ENCODE measurements at regions not wholly inside any gene's neighbourhood (a gene's known extent, or its start where the extent isn't known, plus 50 kb on each side); places are given as distances from the start of the nearest gene placed in this dataset.

DNA sequence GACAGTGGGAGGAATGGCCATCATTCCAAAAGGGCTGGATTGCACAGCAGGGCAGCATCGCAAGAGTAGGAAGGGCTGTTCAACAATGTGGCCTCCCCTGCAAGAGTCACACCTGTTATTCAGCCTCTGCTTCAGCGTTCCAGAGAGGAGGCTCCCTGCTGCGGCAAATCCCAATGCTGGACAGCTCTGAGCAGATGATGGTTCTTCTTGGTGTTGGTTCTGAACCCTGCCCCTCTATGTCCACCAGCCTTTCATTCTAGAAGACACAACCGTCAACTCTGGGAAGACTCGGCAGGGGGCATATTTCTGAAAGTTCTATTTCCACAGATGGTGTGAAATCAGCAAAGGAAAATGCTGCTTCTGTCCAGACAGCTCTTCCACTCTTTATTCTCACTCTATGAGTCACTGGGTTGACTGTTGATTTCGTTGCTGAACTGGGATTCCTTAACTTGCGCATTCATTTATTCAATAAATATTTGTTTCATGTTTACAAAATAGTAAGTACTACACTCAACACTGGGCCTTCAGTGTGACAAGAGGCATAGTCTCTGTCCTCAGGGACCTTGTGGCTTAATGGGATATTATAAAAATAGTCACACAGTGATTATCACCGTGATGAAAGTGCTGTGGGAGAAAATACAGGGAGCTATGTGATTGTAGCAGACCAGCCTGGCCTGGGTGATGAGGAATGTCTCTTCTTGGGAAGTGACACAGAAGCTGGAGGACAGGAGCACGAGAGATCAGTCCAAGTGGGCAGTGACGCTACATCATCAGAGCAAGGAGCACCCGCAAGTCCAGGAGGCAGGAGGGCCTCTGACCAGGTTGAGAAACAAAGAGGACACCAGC is 260.3 kb downstream of the SIPA1L2 start:
- Histone ChIP-seq H3K27ac (ENCODE audit: low read depth, low read length) (no peak overlapping the region), H3K9ac (ENCODE audit: low read depth in 1 of 2, low read length in 2 of 2) (no peak overlapping the region), H3K4me3 (ENCODE audit: low read depth in 1 of 2, low read length in 2 of 2) (no peak overlapping the region), H3K9me3 (ENCODE audit: control insufficient read depth in 1 of 2, low read length in 2 of 2) (no peaks in the 10 kb centered on the region), H3K36me3 (ENCODE audit: control insufficient read depth in 1 of 2, insufficient read depth in 2 of 2, low read length in 2 of 2) (no peaks in the 10 kb centered on the region), H3K4me1 (ENCODE audit: control insufficient read depth in 1 of 2, insufficient read depth in 2 of 2, low read length in 2 of 2) (no peaks in the 10 kb centered on the region), H3K27me3 (ENCODE audit: control insufficient read depth in 1 of 2, insufficient read depth in 2 of 2, low read length in 2 of 2) (no peaks in the 10 kb centered on the region)

DNA sequence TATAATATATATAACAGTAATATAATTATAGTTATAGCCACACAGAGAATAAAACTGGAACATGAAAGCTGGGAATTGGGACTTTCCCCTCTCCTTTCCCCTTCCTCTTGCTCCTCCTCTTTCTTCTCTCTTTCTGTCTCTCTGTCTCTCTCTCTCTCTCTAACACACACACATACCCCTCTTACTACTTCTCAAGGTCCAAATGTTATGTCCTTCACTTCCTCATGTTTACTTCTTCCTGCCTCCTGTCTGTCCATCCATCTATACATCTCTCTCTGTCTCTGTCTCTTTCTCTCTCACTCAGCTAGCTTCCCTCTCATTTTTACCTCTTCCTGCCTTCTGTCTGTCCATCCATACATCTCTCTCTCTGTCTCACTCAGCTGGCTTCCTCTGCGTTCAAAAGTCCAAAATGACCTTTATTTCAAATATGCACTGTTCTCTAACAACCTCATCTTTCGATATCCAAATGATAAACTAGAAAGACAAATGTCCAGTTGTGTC is 261.1 kb downstream of the SIPA1L2 start:
- H3K9ac ChIP-seq (ENCODE audit: low read depth in 1 of 2, low read length in 2 of 2): no peak overlapping the region
- no peak overlapping the region for H3K4me3 ChIP-seq (ENCODE audit: low read depth in 1 of 2, low read length in 2 of 2)
- no peaks in the 10 kb centered on the region for H3K36me3 ChIP-seq (ENCODE audit: control insufficient read depth in 1 of 2, insufficient read depth in 2 of 2, low read length in 2 of 2)
- no peaks in the 10 kb centered on the region for H3K9me3 ChIP-seq (ENCODE audit: control insufficient read depth in 1 of 2, low read length in 2 of 2)
- no peak overlapping the region for H3K27ac ChIP-seq (ENCODE audit: low read depth, low read length)
- no peaks in the 10 kb centered on the region for H3K4me1 ChIP-seq (ENCODE audit: control insufficient read depth in 1 of 2, insufficient read depth in 2 of 2, low read length in 2 of 2)
- no peaks in the 10 kb centered on the region for H3K27me3 ChIP-seq (ENCODE audit: control insufficient read depth in 1 of 2, insufficient read depth in 2 of 2, low read length in 2 of 2)

DNA sequence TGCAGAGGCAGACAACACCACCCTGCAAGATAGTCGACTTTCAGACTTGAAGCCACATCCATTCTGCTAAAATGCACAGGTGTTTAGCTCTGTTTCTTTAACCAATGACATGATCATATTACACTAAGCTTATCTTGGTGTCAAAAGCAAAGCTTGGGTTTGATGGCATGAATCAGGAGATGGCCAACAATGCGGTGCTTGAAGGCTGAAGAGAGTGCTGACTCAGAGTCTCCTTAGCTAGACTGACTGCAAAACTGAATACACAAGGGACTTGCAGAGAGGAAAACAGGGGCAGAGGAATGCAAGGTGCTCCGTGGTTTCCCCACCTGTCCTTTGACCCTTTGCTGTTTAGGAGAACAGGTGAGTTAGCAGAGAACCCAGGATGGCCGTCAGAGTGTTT is 262.6 kb downstream of the SIPA1L2 start:
- Histone ChIP-seq H3K27ac (ENCODE audit: low read depth, low read length) (no peak overlapping the region), H3K4me3 (ENCODE audit: low read depth in 1 of 2, low read length in 2 of 2) (no peak overlapping the region), H3K9me3 (ENCODE audit: control insufficient read depth in 1 of 2, low read length in 2 of 2) (no peaks in the 10 kb centered on the region), H3K4me1 (ENCODE audit: control insufficient read depth in 1 of 2, insufficient read depth in 2 of 2, low read length in 2 of 2) (no peaks in the 10 kb centered on the region), H3K9ac (ENCODE audit: low read depth in 1 of 2, low read length in 2 of 2) (no peak overlapping the region), H3K27me3 (ENCODE audit: control insufficient read depth in 1 of 2, insufficient read depth in 2 of 2, low read length in 2 of 2) (no peaks in the 10 kb centered on the region), H3K36me3 (ENCODE audit: control insufficient read depth in 1 of 2, insufficient read depth in 2 of 2, low read length in 2 of 2) (no peaks in the 10 kb centered on the region)

DNA sequence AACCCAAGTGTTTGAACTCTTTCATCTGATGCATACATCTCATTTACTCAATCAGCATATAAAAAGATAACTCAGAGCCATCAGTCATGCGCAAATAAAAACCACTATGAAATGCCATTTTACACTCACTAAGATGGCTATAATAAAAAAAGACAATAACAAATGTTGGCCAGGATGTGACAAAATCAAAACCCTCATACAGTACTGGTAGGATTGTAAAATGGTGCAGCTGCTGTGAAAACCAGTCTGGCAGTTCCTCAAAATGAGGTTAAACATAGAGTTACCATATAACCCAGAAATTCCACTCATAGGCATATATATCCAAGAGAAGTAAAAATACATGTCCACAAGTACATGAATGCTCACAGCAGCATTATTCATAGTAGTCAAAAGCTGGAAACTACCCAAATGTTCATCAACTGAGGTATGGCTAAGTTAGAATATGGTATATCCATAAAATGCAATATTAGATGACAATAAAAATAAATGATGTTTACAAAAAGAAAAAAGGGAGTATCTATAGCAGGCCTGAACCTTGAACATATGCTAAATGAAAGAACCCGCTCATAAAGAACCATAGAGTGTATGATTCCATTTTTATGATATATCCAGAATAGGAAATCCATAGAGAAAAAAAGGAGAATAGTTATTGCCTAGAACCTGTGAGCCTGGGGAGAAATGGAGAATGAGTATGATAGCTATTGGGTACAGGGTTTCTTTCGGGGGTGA is 265.1 kb downstream of the SIPA1L2 start:
- Histone ChIP-seq H3K27me3 (ENCODE audit: control insufficient read depth in 1 of 2, insufficient read depth in 2 of 2, low read length in 2 of 2) (no peaks in the 10 kb centered on the region), H3K9ac (ENCODE audit: low read depth in 1 of 2, low read length in 2 of 2) (no peak overlapping the region), H3K9me3 (ENCODE audit: control insufficient read depth in 1 of 2, low read length in 2 of 2) (no peaks in the 10 kb centered on the region), H3K36me3 (ENCODE audit: control insufficient read depth in 1 of 2, insufficient read depth in 2 of 2, low read length in 2 of 2) (no peaks in the 10 kb centered on the region), H3K4me1 (ENCODE audit: control insufficient read depth in 1 of 2, insufficient read depth in 2 of 2, low read length in 2 of 2) (no peaks in the 10 kb centered on the region), H3K4me3 (ENCODE audit: low read depth in 1 of 2, low read length in 2 of 2) (no peak overlapping the region), H3K27ac (ENCODE audit: low read depth, low read length) (no peak overlapping the region)

DNA sequence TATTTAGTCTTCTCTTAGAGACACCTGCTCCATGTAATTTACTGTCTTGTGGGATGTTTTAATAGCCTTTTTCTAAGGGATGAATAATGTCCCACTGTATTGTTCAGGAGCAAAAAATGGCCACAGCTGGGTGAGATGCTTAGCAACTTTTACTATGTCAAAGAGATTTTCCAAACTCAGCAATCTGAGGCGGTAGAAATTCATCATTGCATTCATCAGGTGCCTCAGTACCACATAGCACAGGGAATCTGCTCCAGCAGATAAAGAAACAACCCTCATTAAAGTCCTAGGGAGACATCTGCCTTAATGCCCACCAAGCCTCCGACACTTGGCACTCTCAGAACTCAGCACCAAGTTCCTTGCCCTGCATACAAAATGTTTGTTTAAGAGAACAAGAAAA is 266.9 kb downstream of the SIPA1L2 start:
- no peak overlapping the region for H3K27ac ChIP-seq (ENCODE audit: low read depth, low read length)
- H3K4me3 ChIP-seq (ENCODE audit: low read depth in 1 of 2, low read length in 2 of 2): no peak overlapping the region
- no peak overlapping the region for H3K9ac ChIP-seq (ENCODE audit: low read depth in 1 of 2, low read length in 2 of 2)
- H3K9me3 ChIP-seq (ENCODE audit: control insufficient read depth in 1 of 2, low read length in 2 of 2): no peaks in the 10 kb centered on the region
- no peaks in the 10 kb centered on the region for H3K4me1 ChIP-seq (ENCODE audit: control insufficient read depth in 1 of 2, insufficient read depth in 2 of 2, low read length in 2 of 2)
- H3K36me3 ChIP-seq (ENCODE audit: control insufficient read depth in 1 of 2, insufficient read depth in 2 of 2, low read length in 2 of 2): no peaks in the 10 kb centered on the region
- H3K27me3 ChIP-seq (ENCODE audit: control insufficient read depth in 1 of 2, insufficient read depth in 2 of 2, low read length in 2 of 2): no peaks in the 10 kb centered on the region

DNA sequence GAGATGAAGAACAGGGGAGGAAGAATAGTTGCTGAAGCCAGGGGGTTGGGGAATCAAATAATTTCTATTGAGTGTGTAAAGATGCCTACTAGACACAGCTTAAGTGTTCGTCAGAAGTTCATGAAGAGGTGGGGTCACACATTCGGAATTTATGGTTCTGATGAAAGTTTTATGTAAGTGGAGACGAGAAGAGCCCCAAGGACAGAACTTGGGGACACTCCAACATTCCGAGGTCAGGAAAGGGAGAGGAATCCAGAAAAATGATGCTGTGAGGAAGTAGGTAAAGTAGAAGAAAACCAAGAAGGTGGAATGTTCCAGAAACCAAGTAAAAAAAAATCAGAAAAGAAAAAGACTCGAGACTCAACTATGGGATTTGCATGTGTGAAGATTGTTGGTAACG is 272.5 kb downstream of the SIPA1L2 start:
- H3K9ac ChIP-seq (ENCODE audit: low read depth in 1 of 2, low read length in 2 of 2): no peak overlapping the region
- H3K27me3 ChIP-seq (ENCODE audit: control insufficient read depth in 1 of 2, insufficient read depth in 2 of 2, low read length in 2 of 2): no peaks in the 10 kb centered on the region
- H3K36me3 ChIP-seq (ENCODE audit: control insufficient read depth in 1 of 2, insufficient read depth in 2 of 2, low read length in 2 of 2): no peaks in the 10 kb centered on the region
- H3K4me1 ChIP-seq (ENCODE audit: control insufficient read depth in 1 of 2, insufficient read depth in 2 of 2, low read length in 2 of 2): no peaks in the 10 kb centered on the region
- H3K9me3 ChIP-seq (ENCODE audit: control insufficient read depth in 1 of 2, low read length in 2 of 2): no peaks in the 10 kb centered on the region
- no peak overlapping the region for H3K4me3 ChIP-seq (ENCODE audit: low read depth in 1 of 2, low read length in 2 of 2)
- no peak overlapping the region for H3K27ac ChIP-seq (ENCODE audit: low read depth, low read length)

DNA sequence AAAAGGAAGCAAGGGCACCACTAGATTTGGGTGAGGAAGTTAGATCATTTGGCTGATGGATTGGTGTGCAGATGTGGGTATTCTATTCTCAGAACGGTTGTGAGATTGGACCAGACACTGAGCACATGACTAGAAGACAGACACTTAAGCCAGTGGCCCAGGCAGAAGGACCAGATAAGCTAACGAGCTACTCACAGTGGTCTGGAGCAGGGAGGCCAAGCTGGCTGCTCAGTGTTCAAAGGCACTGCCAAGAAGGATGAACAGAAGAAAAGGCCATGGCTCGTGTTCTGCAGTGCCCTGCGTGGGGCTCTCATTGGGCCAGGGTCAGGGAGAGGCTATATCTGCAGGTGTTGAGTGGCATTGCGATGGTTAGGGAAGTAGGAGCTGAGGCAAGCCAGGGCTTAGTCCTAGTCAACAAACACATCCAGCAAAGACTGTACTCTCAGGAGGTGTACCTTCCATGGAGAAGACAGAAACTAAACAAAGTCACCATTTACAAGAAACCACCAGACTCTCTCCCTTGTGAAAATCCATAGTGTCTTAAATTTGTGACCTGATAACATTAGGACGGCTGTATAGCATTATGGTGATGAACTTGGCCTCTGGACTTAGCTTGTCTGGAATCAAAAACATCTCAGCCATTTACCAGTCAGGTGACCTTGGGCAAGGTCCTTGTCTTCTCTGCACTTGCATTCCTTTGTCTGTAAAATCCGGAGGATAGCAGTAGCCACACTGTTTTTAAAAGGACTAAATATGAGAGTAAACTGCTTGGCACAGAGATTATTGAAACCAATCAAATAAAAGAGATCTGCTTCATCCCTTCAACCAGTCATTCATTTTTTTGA is 274.5 kb downstream of the SIPA1L2 start:
- H3K9ac ChIP-seq (ENCODE audit: low read depth in 1 of 2, low read length in 2 of 2): no peak overlapping the region
- no peaks in the 10 kb centered on the region for H3K9me3 ChIP-seq (ENCODE audit: control insufficient read depth in 1 of 2, low read length in 2 of 2)
- H3K27ac ChIP-seq (ENCODE audit: low read depth, low read length): no peak overlapping the region

DNA sequence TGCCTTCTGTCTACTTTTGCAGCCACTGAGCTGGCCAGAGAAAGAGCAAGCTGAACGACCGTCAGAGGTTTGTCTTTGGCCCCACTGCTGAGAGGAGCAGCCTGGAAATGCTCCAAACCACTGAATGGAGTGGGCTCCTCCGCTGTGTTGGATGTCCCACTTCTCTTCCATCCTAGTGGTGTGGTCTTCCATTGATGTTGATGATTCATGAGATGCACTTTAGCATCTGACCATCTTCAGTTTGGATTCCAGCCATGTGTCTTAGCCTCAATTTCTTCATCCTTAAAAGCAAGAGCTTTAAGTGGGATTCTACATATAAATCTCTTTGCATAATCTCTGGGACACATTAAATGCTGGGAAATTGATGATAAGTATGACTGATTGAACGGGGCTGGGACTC is 276.9 kb downstream of the SIPA1L2 start:
- no peak overlapping the region for H3K9ac ChIP-seq (ENCODE audit: low read depth in 1 of 2, low read length in 2 of 2)
- H3K9me3 ChIP-seq (ENCODE audit: control insufficient read depth in 1 of 2, low read length in 2 of 2): no peaks in the 10 kb centered on the region
- no peak overlapping the region for H3K4me3 ChIP-seq (ENCODE audit: low read depth in 1 of 2, low read length in 2 of 2)
- no peaks in the 10 kb centered on the region for H3K4me1 ChIP-seq (ENCODE audit: control insufficient read depth in 1 of 2, insufficient read depth in 2 of 2, low read length in 2 of 2)
- H3K36me3 ChIP-seq (ENCODE audit: control insufficient read depth in 1 of 2, insufficient read depth in 2 of 2, low read length in 2 of 2): no peaks in the 10 kb centered on the region
- H3K27ac ChIP-seq (ENCODE audit: low read depth, low read length): no peak overlapping the region
- no peaks in the 10 kb centered on the region for H3K27me3 ChIP-seq (ENCODE audit: control insufficient read depth in 1 of 2, insufficient read depth in 2 of 2, low read length in 2 of 2)

More for the DNA sequence above, 274.5 kb downstream of the SIPA1L2 start:
- no peak overlapping the region for H3K4me3 ChIP-seq (ENCODE audit: low read depth in 1 of 2, low read length in 2 of 2)
- H3K36me3 ChIP-seq (ENCODE audit: control insufficient read depth in 1 of 2, insufficient read depth in 2 of 2, low read length in 2 of 2): no peaks in the 10 kb centered on the region
- H3K27me3 ChIP-seq (ENCODE audit: control insufficient read depth in 1 of 2, insufficient read depth in 2 of 2, low read length in 2 of 2): no peaks in the 10 kb centered on the region
- no peaks in the 10 kb centered on the region for H3K4me1 ChIP-seq (ENCODE audit: control insufficient read depth in 1 of 2, insufficient read depth in 2 of 2, low read length in 2 of 2)

DNA sequence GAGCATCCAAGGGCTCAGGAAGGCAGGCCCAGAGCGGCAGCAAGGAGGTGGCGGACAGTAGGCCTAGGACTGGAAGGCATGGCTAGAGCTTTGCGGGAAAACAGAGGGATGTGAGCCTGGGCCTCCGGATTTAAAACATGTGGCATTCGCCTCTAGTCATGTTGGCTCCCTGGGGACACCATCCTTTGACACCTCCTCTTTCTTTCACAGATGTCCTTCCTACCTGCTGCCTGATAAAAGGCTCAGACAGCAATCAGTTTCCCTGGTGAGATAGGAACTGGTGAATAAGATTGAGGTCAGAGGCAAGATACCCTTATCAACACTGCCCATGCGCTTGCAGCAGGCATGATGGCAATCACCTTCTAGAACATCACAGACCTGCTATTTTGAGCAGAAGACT is 277.6 kb downstream of the SIPA1L2 start:
- Histone ChIP-seq H3K27me3 (ENCODE audit: control insufficient read depth in 1 of 2, insufficient read depth in 2 of 2, low read length in 2 of 2) (no peaks in the 10 kb centered on the region), H3K36me3 (ENCODE audit: control insufficient read depth in 1 of 2, insufficient read depth in 2 of 2, low read length in 2 of 2) (no peaks in the 10 kb centered on the region), H3K9ac (ENCODE audit: low read depth in 1 of 2, low read length in 2 of 2) (no peak overlapping the region), H3K4me3 (ENCODE audit: low read depth in 1 of 2, low read length in 2 of 2) (no peak overlapping the region), H3K27ac (ENCODE audit: low read depth, low read length) (no peak overlapping the region), H3K9me3 (ENCODE audit: control insufficient read depth in 1 of 2, low read length in 2 of 2) (no peaks in the 10 kb centered on the region), H3K4me1 (ENCODE audit: control insufficient read depth in 1 of 2, insufficient read depth in 2 of 2, low read length in 2 of 2) (no peaks in the 10 kb centered on the region)

DNA sequence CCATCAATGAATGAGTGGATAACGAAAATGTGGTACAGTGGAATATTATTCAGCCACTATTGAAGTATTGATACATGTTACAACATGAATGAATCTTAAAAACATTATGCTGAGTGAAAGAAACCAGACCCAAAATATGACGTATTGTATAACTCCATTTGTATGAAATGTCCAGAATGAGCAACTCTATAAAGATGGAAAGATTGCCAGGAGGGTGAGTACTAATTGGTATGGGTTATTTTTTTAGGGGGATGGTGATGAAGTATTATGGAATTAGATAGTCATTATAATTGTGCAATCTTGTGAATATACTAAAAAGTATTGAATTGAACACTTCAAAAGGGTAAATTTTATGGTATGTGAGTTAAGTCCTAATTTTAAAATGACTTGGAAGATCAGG is 278.6 kb downstream of the SIPA1L2 start:
- no peaks in the 10 kb centered on the region for H3K36me3 ChIP-seq (ENCODE audit: control insufficient read depth in 1 of 2, insufficient read depth in 2 of 2, low read length in 2 of 2)
- no peak overlapping the region for H3K4me3 ChIP-seq (ENCODE audit: low read depth in 1 of 2, low read length in 2 of 2)
- H3K9ac ChIP-seq (ENCODE audit: low read depth in 1 of 2, low read length in 2 of 2): no peak overlapping the region
- no peak overlapping the region for H3K27ac ChIP-seq (ENCODE audit: low read depth, low read length)
- H3K27me3 ChIP-seq (ENCODE audit: control insufficient read depth in 1 of 2, insufficient read depth in 2 of 2, low read length in 2 of 2): no peaks in the 10 kb centered on the region
- H3K9me3 ChIP-seq (ENCODE audit: control insufficient read depth in 1 of 2, low read length in 2 of 2): no peaks in the 10 kb centered on the region
- H3K4me1 ChIP-seq (ENCODE audit: control insufficient read depth in 1 of 2, insufficient read depth in 2 of 2, low read length in 2 of 2): no peaks in the 10 kb centered on the region
